Loucy (cell line): ENCODE measurements at regions not wholly inside any gene's neighbourhood (a gene's known extent, or its start where the extent isn't known, plus 50 kb on each side); places are given as distances from the start of the nearest gene placed in this dataset.

Experiments used
- H2AFZ ChIP-seq: fragments of 200-600 bp; sonication (generic); 2 replicates; pipeline ENCODE4 v1.6.0; 2016; ENCODE audit warnings: antibody characterized with exemption, mild to moderate bottlenecking, low read length, moderate library complexity
- H3F3A ChIP-seq: fragments of 200-600 bp; 2 replicates; pipeline ENCODE4 v1.6.0; 2016; ENCODE audit warnings: antibody characterized with exemption, low read depth, mild to moderate bottlenecking
- H3K27me3 ChIP-seq: fragments of 200-600 bp; sonication (generic); 2 replicates; pipeline ENCODE4 v1.6.1; 2014; ENCODE audit warnings: low read length, mild to moderate bottlenecking; ENCODE audit not compliant: insufficient read depth, poor library complexity, severe bottlenecking
- H3K36me3 ChIP-seq: fragments of 200-600 bp; sonication (generic); 2 replicates; pipeline ENCODE4 v1.6.1; 2016; ENCODE audit warnings: low read length; ENCODE audit not compliant: insufficient read depth
- H3K4me1 ChIP-seq: fragments of 200-600 bp; sonication (generic); 2 replicates; pipeline ENCODE4 v1.5.1; 2014; ENCODE audit warnings: low read length, mild to moderate bottlenecking; ENCODE audit not compliant: insufficient read depth, poor library complexity, severe bottlenecking
- H3K4me2 ChIP-seq: fragments of 200-600 bp; sonication (generic); 2 replicates; pipeline ENCODE4 v1.6.0; 2014; ENCODE audit warnings: antibody characterized with exemption, low read length, low read depth, mild to moderate bottlenecking; ENCODE audit not compliant: poor library complexity, severe bottlenecking
- H3K4me3 ChIP-seq: fragments of 200-600 bp; sonication (generic); 2 replicates; pipeline ENCODE4 v1.5.1; 2014; ENCODE audit warnings: low read length, mild to moderate bottlenecking, mixed read lengths; ENCODE audit not compliant: poor library complexity, severe bottlenecking
- H3K79me2 ChIP-seq: fragments of 200-600 bp; sonication (generic); 2 replicates; pipeline ENCODE4 v1.6.1; 2014; ENCODE audit warnings: low read length; ENCODE audit not compliant: insufficient read depth
- H3K9ac ChIP-seq: fragments of 200-600 bp; sonication (generic); 2 replicates; pipeline ENCODE4 v1.6.0; 2014; ENCODE audit warnings: mild to moderate bottlenecking, low read depth, low read length, moderate library complexity; ENCODE audit not compliant: poor library complexity, severe bottlenecking
- H3K9me2 ChIP-seq: fragments of 200-600 bp; sonication (generic); replicated peaks from 2 replicates; pipeline ENCODE4 v1.6.1; 2016; ENCODE audit warnings: low read depth, low read length, mixed read lengths
- H3K9me3 ChIP-seq: fragments of 200-600 bp; sonication (generic); 2 replicates; pipeline ENCODE4 v1.6.1; 2014; ENCODE audit warnings: mild to moderate bottlenecking, antibody characterized with exemption, low read length, low read depth; ENCODE audit not compliant: insufficient read depth
- H4K20me1 ChIP-seq: fragments of 200-600 bp; sonication (generic); 2 replicates; pipeline ENCODE4 v1.6.0; 2014; ENCODE audit warnings: antibody characterized with exemption, low read length, mild to moderate bottlenecking; ENCODE audit not compliant: insufficient read depth, poor library complexity, severe bottlenecking
- EZH2phosphoT487 ChIP-seq: fragments of 200-600 bp; IDR thresholded peaks from 2 replicates; pipeline ENCODE4 v1.6.1; 2018; ENCODE audit warnings: antibody characterized with exemption, mild to moderate bottlenecking, moderate library complexity, borderline replicate concordance
- TF ChIP-seq, protein P1 (sequence below): fragments of 200-600 bp; sonication (generic); conservative IDR thresholded peaks from 2 replicates; pipeline ENCODE4 v1.5.1; 2014; ENCODE audit warnings: mild to moderate bottlenecking, antibody characterized with exemption, low read length

DNA sequence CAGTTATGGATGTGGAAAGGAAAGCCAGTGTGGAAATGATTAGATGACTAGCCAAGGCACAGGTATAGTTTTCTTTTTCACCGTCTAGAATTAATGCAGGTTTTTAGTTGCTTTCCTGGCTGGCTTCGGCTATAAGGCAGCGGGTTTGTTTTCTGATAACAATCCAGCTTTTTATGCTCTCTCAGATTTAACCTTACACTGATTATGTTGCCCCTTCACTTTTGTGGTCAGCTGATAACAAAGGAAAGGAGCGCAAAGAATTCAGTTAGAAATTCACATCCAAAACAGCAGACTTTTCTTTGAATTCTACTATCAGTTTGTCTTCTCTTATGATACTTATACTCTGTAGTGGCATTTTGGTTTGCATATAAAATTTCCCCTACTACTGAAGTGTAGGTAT, 94.2 kb upstream of the CENPE start:
- Histone ChIP-seq H2AFZ (no peak overlapping the region), H3F3A (no peaks in the 10 kb centered on the region), H3K4me2 (no peak overlapping the region), H3K27me3 (no peaks in the 10 kb centered on the region), H3K4me3 (no peak overlapping the region), H3K4me1 (no peaks in the 10 kb centered on the region), H4K20me1 (no peaks in the 10 kb centered on the region), H3K9ac (no peak overlapping the region), H3K79me2 (no peaks in the 10 kb centered on the region), H3K9me3 (no peaks in the 10 kb centered on the region), H3K9me2 (no peaks in the 10 kb centered on the region), H3K36me3 (no peaks in the 10 kb centered on the region)
- TF ChIP-seq, protein P1, sequence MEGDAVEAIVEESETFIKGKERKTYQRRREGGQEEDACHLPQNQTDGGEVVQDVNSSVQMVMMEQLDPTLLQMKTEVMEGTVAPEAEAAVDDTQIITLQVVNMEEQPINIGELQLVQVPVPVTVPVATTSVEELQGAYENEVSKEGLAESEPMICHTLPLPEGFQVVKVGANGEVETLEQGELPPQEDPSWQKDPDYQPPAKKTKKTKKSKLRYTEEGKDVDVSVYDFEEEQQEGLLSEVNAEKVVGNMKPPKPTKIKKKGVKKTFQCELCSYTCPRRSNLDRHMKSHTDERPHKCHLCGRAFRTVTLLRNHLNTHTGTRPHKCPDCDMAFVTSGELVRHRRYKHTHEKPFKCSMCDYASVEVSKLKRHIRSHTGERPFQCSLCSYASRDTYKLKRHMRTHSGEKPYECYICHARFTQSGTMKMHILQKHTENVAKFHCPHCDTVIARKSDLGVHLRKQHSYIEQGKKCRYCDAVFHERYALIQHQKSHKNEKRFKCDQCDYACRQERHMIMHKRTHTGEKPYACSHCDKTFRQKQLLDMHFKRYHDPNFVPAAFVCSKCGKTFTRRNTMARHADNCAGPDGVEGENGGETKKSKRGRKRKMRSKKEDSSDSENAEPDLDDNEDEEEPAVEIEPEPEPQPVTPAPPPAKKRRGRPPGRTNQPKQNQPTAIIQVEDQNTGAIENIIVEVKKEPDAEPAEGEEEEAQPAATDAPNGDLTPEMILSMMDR, result no peak
- TF ChIP-seq EZH2phosphoT487, result no peak

DNA sequence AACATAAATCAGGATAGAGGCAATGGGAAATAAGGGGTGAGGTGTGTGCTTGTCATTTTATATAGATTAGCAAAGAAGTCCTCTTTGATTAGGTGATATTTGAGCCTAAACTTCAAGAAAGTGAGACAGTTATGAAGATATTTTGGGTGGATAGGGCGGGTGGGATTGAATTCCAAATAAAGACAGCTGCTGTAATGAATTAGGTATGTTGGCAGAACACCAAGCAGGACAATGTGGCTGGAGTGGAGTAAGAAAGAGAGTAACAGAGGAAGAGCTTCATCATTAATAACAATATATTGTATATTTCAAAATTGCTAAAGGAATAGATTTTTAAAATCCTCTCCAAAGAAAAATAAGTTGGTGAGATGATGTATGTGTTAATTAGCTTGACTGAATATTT, 91.0 kb upstream of the CENPE start:
- Histone ChIP-seq H2AFZ (no peak overlapping the region), H4K20me1 (no peaks in the 10 kb centered on the region), H3K4me1 (no peaks in the 10 kb centered on the region), H3K9me2 (no peaks in the 10 kb centered on the region), H3K9me3 (no peaks in the 10 kb centered on the region), H3K79me2 (no peaks in the 10 kb centered on the region), H3K9ac (no peak overlapping the region), H3K27me3 (no peaks in the 10 kb centered on the region), H3F3A (no peaks in the 10 kb centered on the region), H3K4me2 (no peak overlapping the region), H3K36me3 (no peaks in the 10 kb centered on the region), H3K4me3 (no peak overlapping the region)
- TF ChIP-seq, protein P1, result no peak
- TF ChIP-seq EZH2phosphoT487, result no peak

GRCh38 chr4:103272174-103272573, 74.0 kb upstream of the CENPE start:
- Histone ChIP-seq H3K36me3 (no peaks in the 10 kb centered on the region), H3K4me3 (no peak overlapping the region), H3K9ac (no peak overlapping the region), H4K20me1 (no peaks in the 10 kb centered on the region), H3K79me2 (no peaks in the 10 kb centered on the region), H2AFZ (no peak overlapping the region), H3K27me3 (no peaks in the 10 kb centered on the region), H3F3A (no peaks in the 10 kb centered on the region), H3K9me3 (no peaks in the 10 kb centered on the region; the same call in 1 of the 2 replicates), H3K9me2 (no peaks in the 10 kb centered on the region), H3K4me1 (no peaks in the 10 kb centered on the region), H3K4me2 (no peak overlapping the region)
- TF ChIP-seq, protein P1, result no peak
- no peak for TF ChIP-seq EZH2phosphoT487
